ENCODE measurements at regions not wholly inside any gene's neighbourhood (a gene's known extent, or its start where the extent isn't known, plus 50 kb on each side); places are given as distances from the start of the nearest gene placed in this dataset.

- H3K27ac ChIP-seq (ENCODE audit: low read depth in 1 of 2, low read length in 2 of 2), result no peak overlapping the region
- TF ChIP-seq, protein P1, sequence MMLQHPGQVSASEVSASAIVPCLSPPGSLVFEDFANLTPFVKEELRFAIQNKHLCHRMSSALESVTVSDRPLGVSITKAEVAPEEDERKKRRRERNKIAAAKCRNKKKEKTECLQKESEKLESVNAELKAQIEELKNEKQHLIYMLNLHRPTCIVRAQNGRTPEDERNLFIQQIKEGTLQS (IDR thresholded peaks at IDR 0.05), result no peak
- TF ChIP-seq RAD21 (IDR thresholded peaks at IDR 0.05) (no peak), TAF1 (conservative IDR thresholded peaks at IDR 0.05) (no peak), RXRA (IDR thresholded peaks at IDR 0.05) (no peak), SP1 (IDR thresholded peaks at IDR 0.05) (no peak)
- H3K4me1 ChIP-seq (ENCODE audit: control insufficient read depth in 4 of 4, insufficient read depth in 4 of 4, low read length in 3 of 4), result no peaks in the 10 kb centered on the region
- no peaks in the 10 kb centered on the region for H3K27me3 ChIP-seq (ENCODE audit: control insufficient read depth in 4 of 4, insufficient read depth in 4 of 4, low read length in 3 of 4)
- H3K9me3 ChIP-seq (ENCODE audit: control insufficient read depth in 4 of 4, low read length in 3 of 4), result no peaks in the 10 kb centered on the region
- H3K36me3 ChIP-seq (ENCODE audit: control insufficient read depth in 4 of 4, insufficient read depth in 3 of 4, low read depth in 1 of 4, low read length in 3 of 4), result no peaks in the 10 kb centered on the region
- no peak for DNase-seq (ENCODE audit: low spot score)
- no peak overlapping the region for H3K4me3 ChIP-seq (ENCODE audit: low read depth in 1 of 3, low read length in 3 of 3)
- H3K9ac ChIP-seq (ENCODE audit: low read depth in 1 of 2, low read length in 2 of 2), result no peak overlapping the region
- 67% methylated on average over 4 of the region's 4 CpGs for WGBS
Observed at GRCh38 chr2:3082705-3083104, 294.9 kb downstream of the EIPR1 start.

- no peaks in the 10 kb centered on the region for H3K9me3 ChIP-seq (ENCODE audit: control insufficient read depth in 4 of 4, low read length in 3 of 4)
- no peak overlapping the region for H3K4me3 ChIP-seq (ENCODE audit: low read depth in 1 of 3, low read length in 3 of 3)
- no peak overlapping the region for H3K27ac ChIP-seq (ENCODE audit: low read depth in 1 of 2, low read length in 2 of 2)
- H3K9ac ChIP-seq (ENCODE audit: low read depth in 1 of 2, low read length in 2 of 2), result no peak overlapping the region
- TF ChIP-seq SP1 (IDR thresholded peaks at IDR 0.05) (no peak), JUND (IDR thresholded peaks at IDR 0.05) (no peak), GABPA (IDR thresholded peaks at IDR 0.05 in 1 of 2, conservative IDR thresholded peaks at IDR 0.05 in 1 of 2) (no peak), RXRA (IDR thresholded peaks at IDR 0.05) (no peak), REST (IDR thresholded peaks at IDR 0.05) (no peak), YY1 (IDR thresholded peaks at IDR 0.05) (no peak), TAF1 (conservative IDR thresholded peaks at IDR 0.05) (no peak), NR2F2 (IDR thresholded peaks at IDR 0.05) (no peak), EGR1 (IDR thresholded peaks at IDR 0.05; ENCODE audit: low read depth in 2 of 2) (no peak), MAX (IDR thresholded peaks at IDR 0.05) (no peak), HNF4A (conservative IDR thresholded peaks at IDR 0.05) (no peak), FOXA1 (IDR thresholded peaks at IDR 0.05) (no peak), ZBTB33 (IDR thresholded peaks at IDR 0.05) (no peak), FOXA2 (IDR thresholded peaks at IDR 0.05) (no peak)
- TF ChIP-seq, protein P1 (IDR thresholded peaks at IDR 0.05), result no peak
- no peak for DNase-seq (ENCODE audit: low spot score)
- no peaks in the 10 kb centered on the region for H3K4me1 ChIP-seq (ENCODE audit: control insufficient read depth in 4 of 4, insufficient read depth in 4 of 4, low read length in 3 of 4)
- no peaks in the 10 kb centered on the region for H3K36me3 ChIP-seq (ENCODE audit: control insufficient read depth in 4 of 4, insufficient read depth in 3 of 4, low read depth in 1 of 4, low read length in 3 of 4)
- no peaks in the 10 kb centered on the region for H3K27me3 ChIP-seq (ENCODE audit: control insufficient read depth in 4 of 4, insufficient read depth in 4 of 4, low read length in 3 of 4)
- 85% methylated on average over 14 of the region's 14 CpGs for WGBS
Observed at GRCh38 chr2:3079959-3080948, 297.4 kb downstream of the EIPR1 start.

Measured in liver (tissue), 7 donors.